ENCODE measurements at regions not wholly inside any gene's neighbourhood (a gene's known extent, or its start where the extent isn't known, plus 50 kb on each side); places are given as distances from the start of the nearest gene placed in this dataset.
"Not testable (repeated sequence)": the region's sequence is repeated elsewhere in the genome, so short reads cannot be mapped to it uniquely, and the experiment has no call there.

DNA sequence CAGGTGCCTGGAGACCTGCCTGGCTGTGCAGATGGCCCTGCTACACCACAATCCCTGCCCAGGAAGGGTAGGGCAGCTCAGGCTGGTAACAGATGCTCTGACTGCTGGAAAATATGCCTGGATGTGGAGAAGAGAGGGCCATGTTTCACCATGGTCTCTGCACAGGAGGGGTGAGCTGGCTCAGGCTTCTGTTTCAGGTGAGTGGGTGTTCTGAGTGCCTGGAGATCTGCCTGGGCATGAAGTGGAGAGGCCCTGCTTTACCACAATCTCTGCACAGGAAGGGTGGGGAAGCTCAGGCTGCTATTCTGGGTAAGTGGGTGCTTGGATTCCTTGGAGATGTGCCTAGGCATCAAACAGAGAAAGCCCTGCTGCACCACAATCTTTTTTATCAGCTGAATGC is 350.1 kb downstream of the KIF20B start:
- H3K36me3 Mint-ChIP-seq (ENCODE audit: low read depth) = peaks cover 6% of the 10 kb centered on the region
- no peak for DNase-seq

DNA sequence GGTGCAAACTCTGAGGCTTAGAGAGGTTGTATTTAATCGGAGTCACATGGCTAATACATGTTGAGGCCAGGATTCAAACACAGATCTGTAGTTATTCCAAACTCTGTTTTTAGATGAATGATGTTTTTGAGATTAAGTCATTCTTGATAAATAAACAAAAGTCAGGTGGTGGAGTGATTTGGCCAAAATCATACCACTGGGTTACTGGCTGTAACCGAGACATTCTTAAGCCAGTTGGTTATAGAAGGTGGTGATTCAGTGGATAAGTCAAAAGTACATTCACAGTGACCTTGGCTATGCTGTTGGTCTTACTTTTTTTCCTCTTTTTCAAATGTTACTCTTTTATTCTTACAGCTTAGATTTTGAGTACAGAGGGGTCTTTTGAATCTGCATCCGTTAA is 361.4 kb downstream of the KIF20B start:
- Mint-ChIP-seq H3K36me3 (ENCODE audit: low read depth) (no peaks in the 10 kb centered on the region), H3K4me3 (no peak overlapping the region), H3K27me3 (peaks cover 2% of the 10 kb centered on the region), H3K27ac (no peak overlapping the region), H3K4me1 (no peaks in the 10 kb centered on the region), H3K9me3 (no peaks in the 10 kb centered on the region)
- ATAC-seq (no peak), DNase-seq (no peak)

More for the DNA sequence above, 350.1 kb downstream of the KIF20B start:
- Mint-ChIP-seq H3K4me3 (no peak overlapping the region), H3K27ac (no peak overlapping the region), H3K4me1 (peaks cover 7% of the 10 kb centered on the region), H3K9me3 (peaks cover 6% of the 10 kb centered on the region), H3K27me3 (peaks cover 6% of the 10 kb centered on the region)
- peak; percentile 46 for ATAC-seq

DNA sequence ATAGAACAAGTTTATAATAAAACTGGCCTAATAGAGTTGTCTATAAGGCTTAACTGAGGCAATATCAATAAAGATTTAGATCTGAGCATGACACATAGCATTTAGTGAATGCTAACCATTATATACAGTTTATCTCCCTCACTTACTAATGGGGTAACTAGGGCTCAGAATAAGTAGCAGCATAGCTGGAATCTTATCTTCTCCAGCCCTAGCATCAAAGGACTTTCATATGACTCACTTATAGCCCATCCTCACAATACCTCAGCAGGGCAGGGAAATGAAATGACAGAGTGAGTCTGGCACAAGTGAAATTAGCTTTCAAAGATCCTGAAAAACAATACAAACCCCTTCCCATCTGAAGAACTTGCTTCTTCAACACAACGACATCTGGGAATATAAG is 362.9 kb downstream of the KIF20B start:
- ATAC-seq (no peak), DNase-seq (no peak)
- Mint-ChIP-seq H3K36me3 (ENCODE audit: low read depth) (no peaks in the 10 kb centered on the region), H3K4me3 (no peak overlapping the region), H3K9me3 (no peaks in the 10 kb centered on the region), H3K27me3 (peaks cover 2% of the 10 kb centered on the region), H3K4me1 (no peaks in the 10 kb centered on the region), H3K27ac (no peak overlapping the region)

DNA sequence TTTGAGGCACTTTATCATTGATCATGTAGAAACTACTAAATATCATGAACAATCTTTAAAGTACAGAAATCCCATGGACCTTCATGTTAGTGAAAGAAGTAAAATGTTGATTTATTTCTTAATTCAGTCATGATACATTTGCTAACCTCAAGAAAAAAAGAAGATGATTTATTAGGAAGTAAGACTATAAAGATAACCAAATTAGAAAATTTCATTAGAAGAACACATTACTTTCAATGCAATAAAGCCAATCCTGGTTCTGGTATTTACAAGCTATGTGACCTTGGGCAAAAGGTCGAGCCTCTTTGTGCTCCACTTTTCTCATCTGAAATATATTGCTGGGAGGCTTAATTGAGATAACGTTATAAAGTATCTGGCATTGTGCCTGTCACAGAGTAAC is 365.0 kb downstream of the KIF20B start:
- ATAC-seq (no peak), DNase-seq (no peak)
- Mint-ChIP-seq H3K27me3 (peaks cover 5% of the 10 kb centered on the region), H3K27ac (no peak overlapping the region), H3K4me1 (no peaks in the 10 kb centered on the region), H3K36me3 (ENCODE audit: low read depth) (no peaks in the 10 kb centered on the region), H3K9me3 (no peaks in the 10 kb centered on the region), H3K4me3 (no peak overlapping the region)

DNA sequence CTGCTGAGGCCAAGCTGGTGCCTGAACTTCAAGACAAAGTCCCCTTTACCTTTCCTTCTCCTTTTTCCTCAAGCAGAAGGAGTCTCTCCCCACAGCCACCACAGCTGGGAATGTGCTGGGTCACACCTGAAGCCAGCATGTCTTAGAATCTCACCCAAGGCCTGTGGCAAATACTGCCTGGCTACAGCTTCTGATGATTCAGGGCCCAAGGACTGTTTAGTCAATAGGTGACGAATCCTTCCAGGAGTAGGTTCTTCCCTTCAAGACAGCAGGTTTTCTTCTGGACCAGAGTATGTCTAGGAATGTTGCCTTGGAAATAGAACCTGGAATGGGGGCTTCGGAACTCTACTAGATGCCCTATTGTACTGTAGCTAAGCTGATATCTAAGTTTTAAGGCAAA is 374.6 kb downstream of the KIF20B start:
- H3K36me3 Mint-ChIP-seq (ENCODE audit: low read depth) = no peaks in the 10 kb centered on the region
- H3K27ac Mint-ChIP-seq = no peak overlapping the region
- DNase-seq = no peak
- H3K9me3 Mint-ChIP-seq = no peaks in the 10 kb centered on the region
- peaks cover 6% of the 10 kb centered on the region for H3K27me3 Mint-ChIP-seq
- no peak for ATAC-seq
- H3K4me1 Mint-ChIP-seq = no peaks in the 10 kb centered on the region
- no peak overlapping the region for H3K4me3 Mint-ChIP-seq

DNA sequence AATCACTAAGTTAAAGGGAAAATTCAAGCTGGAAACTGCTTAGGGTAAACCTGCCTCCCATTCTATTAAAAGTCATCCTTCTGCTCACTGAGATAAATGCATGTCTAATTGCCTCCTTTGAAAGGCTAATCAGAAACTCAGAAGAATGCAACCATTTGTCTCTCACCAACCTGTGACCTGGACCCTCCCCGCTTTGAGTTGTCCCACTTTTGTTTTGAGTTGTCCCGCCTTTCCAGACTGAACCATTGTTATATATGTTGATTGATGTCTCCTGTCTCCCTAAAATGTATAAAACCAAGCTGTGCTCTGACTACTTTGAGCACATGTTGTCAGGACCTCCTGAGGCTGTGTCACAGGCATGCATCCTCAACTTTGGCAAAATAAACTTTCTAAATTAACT is 378.4 kb downstream of the KIF20B start:
- Mint-ChIP-seq H3K36me3 (ENCODE audit: low read depth) (no peaks in the 10 kb centered on the region), H3K4me1 (no peaks in the 10 kb centered on the region), H3K27ac (no peak overlapping the region), H3K4me3 (no peak overlapping the region), H3K9me3 (no peaks in the 10 kb centered on the region), H3K27me3 (peaks cover 3% of the 10 kb centered on the region)
- no peak for DNase-seq
- ATAC-seq = no peak

DNA sequence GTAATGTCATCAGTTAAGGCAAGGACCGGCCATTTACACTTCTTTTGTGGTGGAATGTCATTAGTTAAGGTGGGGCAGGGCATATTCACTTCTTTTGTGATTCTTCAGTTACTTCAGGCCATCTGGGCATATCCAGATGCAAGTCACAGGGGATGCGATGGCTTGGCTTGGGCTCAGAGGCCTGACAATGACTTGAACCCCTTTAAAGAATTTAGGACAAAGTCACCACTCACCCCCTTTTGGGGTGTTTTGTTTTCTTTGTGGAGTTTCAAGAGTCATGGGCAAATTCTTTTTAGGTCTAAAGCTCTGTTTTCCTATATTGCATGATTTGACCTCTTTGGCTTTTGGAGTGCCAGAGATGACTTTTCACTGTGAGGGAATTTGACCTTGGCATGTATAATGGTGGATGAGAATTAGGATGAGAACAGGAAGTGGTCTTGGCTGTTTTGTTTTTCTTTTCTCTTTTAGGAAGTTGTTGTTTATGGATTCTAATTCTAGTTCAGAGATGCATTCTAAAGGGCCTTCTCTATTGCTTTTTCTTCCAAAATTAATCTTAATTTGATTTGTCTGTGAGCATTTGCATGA is 385.3 kb downstream of the KIF20B start:
- Mint-ChIP-seq H3K4me1 (peaks cover 15% of the 10 kb centered on the region), H3K27ac (peak overlapping the region; percentile 38)
- H3K27me3 Mint-ChIP-seq; H3K4me3 Mint-ChIP-seq; DNase-seq; ATAC-seq; H3K36me3 Mint-ChIP-seq (ENCODE audit: low read depth); H3K9me3 Mint-ChIP-seq: not testable (repeated sequence)

DNA sequence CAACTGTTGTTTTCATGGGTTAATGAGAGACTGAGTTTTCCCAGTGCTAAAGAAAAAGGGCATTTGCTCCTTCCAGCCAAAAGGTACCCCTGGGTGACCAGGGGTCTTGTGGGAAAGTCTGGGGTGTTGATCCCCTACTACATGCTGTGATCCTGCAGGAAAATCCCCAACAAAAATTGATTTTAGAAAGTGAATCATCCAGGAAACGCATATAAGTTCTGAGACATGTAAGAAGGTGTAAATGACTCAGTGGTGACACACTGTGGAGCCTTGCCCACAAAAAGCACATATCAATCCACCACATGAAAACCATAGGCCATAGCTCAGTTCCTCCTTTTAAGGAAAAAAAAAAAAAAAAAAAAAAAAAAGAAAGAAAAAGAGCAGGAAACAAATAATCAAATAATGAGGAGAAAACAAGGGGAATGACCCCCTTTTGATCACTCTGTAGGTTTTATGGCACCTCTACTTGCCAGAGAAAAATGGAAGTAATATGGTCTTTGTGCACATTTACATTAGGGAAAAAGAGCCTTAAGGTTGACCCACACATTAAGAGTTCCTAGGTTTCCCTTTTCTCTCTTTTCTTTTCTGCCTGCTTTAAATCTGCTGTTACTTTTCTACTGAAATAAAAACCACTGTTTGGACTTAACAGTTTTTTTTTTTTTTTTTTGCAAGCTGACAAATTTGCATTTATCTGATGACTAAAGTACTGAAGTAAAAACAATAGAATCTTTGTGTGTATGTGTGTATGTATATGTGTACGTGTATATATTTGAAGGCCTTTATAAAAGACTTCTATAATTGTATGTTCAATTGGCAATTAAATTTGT is 386.0 kb downstream of the KIF20B start:
- H3K4me3 Mint-ChIP-seq = no peak overlapping the region
- ATAC-seq = peak; percentile 100
- no peaks in the 10 kb centered on the region for H3K36me3 Mint-ChIP-seq (ENCODE audit: low read depth)
- H3K4me1 Mint-ChIP-seq = peaks cover 15% of the 10 kb centered on the region
- DNase-seq = peak; percentile 21
- peaks cover 6% of the 10 kb centered on the region for H3K27me3 Mint-ChIP-seq
- no peaks in the 10 kb centered on the region for H3K9me3 Mint-ChIP-seq
- H3K27ac Mint-ChIP-seq = peak overlapping the region; percentile 38

DNA sequence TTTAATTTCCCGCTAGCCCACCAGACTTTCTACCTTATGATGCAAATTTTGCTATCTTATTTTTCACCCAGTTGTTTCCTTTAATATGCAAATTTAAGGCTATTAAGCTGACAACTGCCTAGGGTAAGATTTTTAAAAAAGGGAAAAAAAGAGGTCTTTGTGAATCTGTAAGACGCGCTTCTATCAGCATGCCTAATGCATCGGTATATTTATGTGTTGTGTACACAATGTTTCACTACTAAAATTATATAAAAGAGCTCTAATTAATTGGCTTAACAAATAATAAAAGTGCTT is 386.6 kb downstream of the KIF20B start:
- no peak overlapping the region for H3K27ac Mint-ChIP-seq
- no peak for DNase-seq
- H3K27me3 Mint-ChIP-seq = peaks cover 7% of the 10 kb centered on the region
- ATAC-seq = no peak
- peaks cover 15% of the 10 kb centered on the region for H3K4me1 Mint-ChIP-seq
- H3K36me3 Mint-ChIP-seq (ENCODE audit: low read depth) = no peaks in the 10 kb centered on the region
- no peak overlapping the region for H3K4me3 Mint-ChIP-seq
- H3K9me3 Mint-ChIP-seq = no peaks in the 10 kb centered on the region

DNA sequence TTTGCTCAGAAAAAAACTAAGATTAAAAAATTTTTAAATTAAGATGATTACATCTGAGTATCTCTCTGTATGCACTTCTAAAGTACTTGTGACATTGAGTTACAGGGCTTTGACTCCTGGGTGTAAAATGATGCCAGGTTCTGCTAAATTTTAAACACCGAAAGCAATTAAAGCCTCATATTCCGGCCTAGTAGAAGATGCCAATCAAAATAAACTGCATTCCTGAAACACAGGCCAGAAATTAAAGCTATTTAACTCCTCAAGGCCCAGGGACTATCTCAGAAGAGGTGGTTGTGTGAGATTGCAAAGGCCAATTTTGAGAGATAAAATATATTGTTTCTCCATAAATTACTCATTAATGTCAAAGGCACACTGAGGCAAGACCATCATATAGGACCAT is 388.3 kb downstream of the KIF20B start:
- Mint-ChIP-seq H3K27me3 (peaks cover 12% of the 10 kb centered on the region), H3K4me1 (peaks cover 15% of the 10 kb centered on the region), H3K9me3 (no peaks in the 10 kb centered on the region), H3K27ac (no peak overlapping the region), H3K36me3 (ENCODE audit: low read depth) (no peaks in the 10 kb centered on the region), H3K4me3 (no peak overlapping the region)
- ATAC-seq (no peak), DNase-seq (no peak)

DNA sequence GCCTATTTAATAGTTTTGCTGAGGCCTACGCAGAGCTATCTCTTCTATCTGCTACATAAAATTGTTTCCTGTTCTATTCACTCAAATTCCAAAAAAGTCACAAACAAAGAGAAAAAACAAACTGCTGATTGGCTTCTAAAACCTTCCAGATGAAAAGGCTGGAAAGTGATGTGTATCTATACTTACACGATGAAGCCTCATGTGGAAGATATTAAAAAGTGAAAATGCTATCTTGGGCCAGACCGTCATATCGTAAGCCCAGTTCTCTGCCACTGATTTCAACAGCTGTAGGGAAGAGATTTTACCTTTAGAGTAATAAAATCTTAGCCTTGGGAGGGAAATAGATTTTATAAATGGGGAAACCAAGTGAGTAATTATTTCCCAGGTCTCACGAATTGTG is 394.8 kb downstream of the KIF20B start:
- no peaks in the 10 kb centered on the region for H3K4me1 Mint-ChIP-seq
- H3K4me3 Mint-ChIP-seq = no peak overlapping the region
- DNase-seq (no peak), ATAC-seq (no peak)
- no peak overlapping the region for H3K27ac Mint-ChIP-seq
- H3K27me3 Mint-ChIP-seq = peaks cover 11% of the 10 kb centered on the region
- H3K9me3 Mint-ChIP-seq = no peaks in the 10 kb centered on the region
- H3K36me3 Mint-ChIP-seq (ENCODE audit: low read depth) = no peaks in the 10 kb centered on the region

DNA sequence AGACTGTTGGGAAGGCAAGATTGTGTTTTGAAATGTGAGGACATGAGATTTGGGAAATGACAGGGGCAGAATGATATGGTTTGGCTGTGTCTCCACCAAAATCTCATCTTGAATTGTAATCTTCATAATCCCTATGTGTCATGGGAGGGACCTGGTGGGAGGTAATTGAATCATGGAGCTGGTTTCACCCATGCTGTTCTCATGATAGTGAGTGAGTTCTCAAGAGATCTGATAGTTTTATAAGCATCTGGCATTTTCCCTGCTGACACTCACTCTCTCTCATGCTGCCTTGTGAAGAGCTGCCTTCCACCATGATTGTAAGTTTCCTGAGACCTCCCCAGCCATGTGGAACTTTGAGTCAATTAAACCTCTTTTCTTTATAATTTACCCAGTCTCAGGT is 406.2 kb downstream of the KIF20B start:
- not testable (repeated sequence) for H3K4me1 Mint-ChIP-seq; H3K27me3 Mint-ChIP-seq; H3K9me3 Mint-ChIP-seq; DNase-seq; H3K4me3 Mint-ChIP-seq; ATAC-seq; H3K36me3 Mint-ChIP-seq (ENCODE audit: low read depth); H3K27ac Mint-ChIP-seq

DNA sequence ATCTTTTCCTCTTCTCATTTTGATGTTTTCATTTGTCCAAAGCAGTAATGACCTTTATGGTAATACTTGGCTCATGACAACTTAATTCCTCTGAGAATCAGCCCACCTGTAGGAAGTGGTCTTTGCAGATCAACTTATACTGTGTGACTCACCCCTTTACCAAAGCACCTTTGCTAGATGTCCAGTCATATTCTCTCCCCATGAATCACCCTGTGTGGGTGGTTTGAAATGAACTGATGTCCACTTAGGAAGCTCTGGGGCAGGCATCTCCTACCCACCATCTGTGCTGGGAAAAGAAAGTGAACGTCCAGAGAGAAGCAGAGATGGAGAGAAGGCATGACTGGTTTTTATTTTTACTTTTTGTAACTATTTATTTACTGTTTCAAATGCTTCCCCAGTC is 410.3 kb downstream of the KIF20B start:
- no peak overlapping the region for H3K27ac Mint-ChIP-seq
- peak; percentile 43 for ATAC-seq
- H3K27me3 Mint-ChIP-seq = no peaks in the 10 kb centered on the region
- H3K36me3 Mint-ChIP-seq (ENCODE audit: low read depth) = no peaks in the 10 kb centered on the region
- peaks cover 6% of the 10 kb centered on the region for H3K9me3 Mint-ChIP-seq
- DNase-seq = no peak
- H3K4me3 Mint-ChIP-seq = no peak overlapping the region
- no peaks in the 10 kb centered on the region for H3K4me1 Mint-ChIP-seq

DNA sequence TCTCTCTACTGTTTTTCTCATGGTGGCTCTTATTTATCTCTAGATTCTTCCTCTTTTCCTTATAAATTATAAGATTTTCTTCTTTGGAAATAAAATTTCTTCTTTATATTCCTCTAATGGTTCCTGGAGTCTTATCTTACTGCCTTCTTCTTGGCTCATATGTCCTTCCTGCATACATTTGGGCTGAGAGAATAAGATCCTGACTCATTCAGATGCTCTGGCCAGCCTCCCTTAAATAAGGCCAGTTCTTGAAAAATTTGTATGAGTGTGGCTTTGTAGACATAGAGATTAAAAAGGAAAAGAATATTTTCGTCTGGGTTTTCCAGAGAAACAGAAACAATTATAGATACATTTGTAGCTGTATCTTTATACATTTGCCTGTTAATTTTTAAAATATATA is 411.3 kb downstream of the KIF20B start:
- peaks cover 6% of the 10 kb centered on the region for H3K9me3 Mint-ChIP-seq
- no peak for DNase-seq
- no peaks in the 10 kb centered on the region for H3K36me3 Mint-ChIP-seq (ENCODE audit: low read depth)
- H3K4me1 Mint-ChIP-seq = no peaks in the 10 kb centered on the region
- ATAC-seq = no peak
- no peak overlapping the region for H3K27ac Mint-ChIP-seq
- H3K4me3 Mint-ChIP-seq = no peak overlapping the region
- no peaks in the 10 kb centered on the region for H3K27me3 Mint-ChIP-seq

DNA sequence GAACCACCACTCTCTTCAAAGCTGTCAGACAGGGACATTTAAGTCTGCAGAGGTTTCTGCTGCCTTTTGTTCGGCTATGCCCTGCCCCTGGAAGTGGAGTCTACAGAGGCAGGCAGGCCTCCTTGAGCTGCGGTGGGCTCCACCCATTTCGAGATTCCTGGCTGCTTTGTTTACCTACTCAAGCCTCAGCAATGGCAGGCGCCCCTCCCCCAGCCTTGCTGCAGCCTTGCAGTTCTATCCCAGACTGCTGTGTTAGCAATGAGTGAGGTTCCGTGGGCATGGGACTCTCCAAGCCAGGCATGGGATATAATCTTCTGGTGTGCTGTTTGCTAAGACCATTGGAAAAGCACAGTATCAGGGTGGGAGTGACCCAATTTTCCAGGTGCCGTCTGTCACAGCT is 417.2 kb downstream of the KIF20B start:
- ATAC-seq; H3K4me3 Mint-ChIP-seq; H3K36me3 Mint-ChIP-seq (ENCODE audit: low read depth); DNase-seq; H3K9me3 Mint-ChIP-seq; H3K4me1 Mint-ChIP-seq; H3K27me3 Mint-ChIP-seq; H3K27ac Mint-ChIP-seq: not testable (repeated sequence)

All from activated naive CD8-positive, alpha-beta T cell treated with anti-CD3 and anti-CD28 coated beads, Interleukin-2, amount 50 U/mL, for 24 hours (primary cell).